NCI-H1694 (cell line): ENCODE measurements at regions not wholly inside any gene's neighbourhood (a gene's known extent, or its start where the extent isn't known, plus 50 kb on each side); places are given as distances from the start of the nearest gene placed in this dataset.
"Not testable (repeated sequence)": the region's sequence is repeated elsewhere in the genome, so short reads cannot be mapped to it uniquely, and the experiment has no call there.

Experiments
- DNase-seq: peaks from one replicate; lab custom pipeline; 2025; lab: John Stamatoyannopoulos, UW

DNA sequence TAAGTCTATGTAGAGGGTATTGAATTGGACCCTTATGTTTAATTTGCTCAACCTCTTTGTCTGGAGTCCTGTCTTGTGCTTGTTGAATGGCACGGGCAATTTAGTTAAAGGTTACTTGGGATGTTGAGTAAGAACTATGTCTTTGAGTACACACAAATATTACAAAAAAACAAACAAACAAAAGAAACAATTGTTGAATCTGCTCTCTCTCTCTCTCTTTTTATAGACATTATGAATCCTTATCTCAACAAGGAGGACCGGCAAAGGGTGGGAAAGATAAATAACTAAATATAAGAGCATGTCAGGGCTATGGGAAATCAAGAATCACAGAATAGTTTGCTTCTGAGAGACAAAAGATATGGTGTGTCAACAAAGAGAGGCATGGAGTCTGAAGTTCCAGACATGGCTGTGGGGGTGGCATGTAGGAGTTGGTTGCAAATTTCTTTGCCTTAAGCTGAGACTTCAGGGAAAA is 608.6 kb downstream of the UTRN start:
- DNase-seq, result no peak

DNA sequence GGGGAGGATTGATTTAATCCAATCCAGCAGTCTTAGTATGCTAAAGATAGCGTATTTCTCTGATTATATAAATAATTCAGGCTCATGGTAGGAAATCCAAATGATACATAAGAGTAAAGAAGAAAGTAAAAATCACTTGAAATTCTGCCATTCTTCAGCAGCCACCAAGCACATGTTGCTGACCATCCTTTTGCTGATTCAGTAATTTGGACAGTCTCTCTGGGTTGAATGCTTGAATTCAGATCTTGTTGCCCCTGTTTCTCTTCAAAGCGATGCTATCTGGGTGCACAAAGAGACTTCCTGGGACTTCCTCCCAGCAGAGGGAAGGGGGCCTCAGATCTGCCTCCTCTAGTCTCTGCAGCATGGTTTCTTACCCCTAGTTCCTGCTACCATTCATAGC is 609.1 kb downstream of the UTRN start:
- no peak for DNase-seq

DNA sequence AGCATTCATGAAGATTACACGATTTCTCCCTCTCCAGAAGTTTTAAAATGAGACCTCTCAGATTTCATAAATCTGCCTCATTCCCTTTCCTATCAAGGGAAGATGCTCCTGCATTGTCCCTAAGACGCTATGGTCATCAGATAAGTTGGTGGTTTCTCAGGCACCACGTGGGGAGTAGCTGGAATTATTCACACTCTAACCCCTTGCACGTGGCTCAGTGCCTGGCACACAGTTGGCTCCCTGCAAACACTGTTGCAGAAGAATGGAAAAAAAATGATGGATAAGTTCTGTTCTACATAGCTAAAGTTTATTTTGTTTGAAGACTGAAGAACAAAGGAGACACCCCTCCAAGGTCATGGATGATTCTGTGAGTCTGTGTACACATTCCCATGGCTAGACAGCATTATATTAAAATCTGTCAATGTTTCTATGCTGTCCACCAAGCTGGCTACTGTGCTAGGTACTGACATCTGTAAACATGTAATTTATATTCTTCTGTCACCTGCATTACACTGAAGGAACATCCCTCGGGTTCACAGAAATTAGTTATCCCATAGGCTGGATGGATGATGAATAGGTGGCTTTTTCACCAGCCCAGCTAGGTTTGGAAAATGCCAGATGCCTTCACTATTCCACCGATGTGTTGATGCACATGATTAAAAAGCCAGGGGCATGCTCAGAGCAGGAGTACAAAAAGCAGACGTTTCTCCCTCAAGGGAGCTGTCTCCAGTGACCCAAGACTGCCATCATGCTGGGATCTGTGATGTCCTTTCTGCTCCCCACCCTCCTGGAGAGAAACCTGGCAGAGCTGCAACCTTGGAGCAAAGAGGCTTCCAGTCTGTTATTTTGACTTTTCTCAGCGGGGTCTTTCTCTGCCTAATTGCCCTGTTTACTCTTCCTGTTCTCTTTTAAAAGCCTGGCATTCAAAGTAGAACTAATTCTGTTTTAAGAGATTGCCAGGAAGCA is 610.5 kb downstream of the UTRN start:
- no peak for DNase-seq

- DNase-seq, result no peak
These were observed 611.2 kb downstream of the UTRN start for GRCh38 chr6:144896289-144896688.

DNA sequence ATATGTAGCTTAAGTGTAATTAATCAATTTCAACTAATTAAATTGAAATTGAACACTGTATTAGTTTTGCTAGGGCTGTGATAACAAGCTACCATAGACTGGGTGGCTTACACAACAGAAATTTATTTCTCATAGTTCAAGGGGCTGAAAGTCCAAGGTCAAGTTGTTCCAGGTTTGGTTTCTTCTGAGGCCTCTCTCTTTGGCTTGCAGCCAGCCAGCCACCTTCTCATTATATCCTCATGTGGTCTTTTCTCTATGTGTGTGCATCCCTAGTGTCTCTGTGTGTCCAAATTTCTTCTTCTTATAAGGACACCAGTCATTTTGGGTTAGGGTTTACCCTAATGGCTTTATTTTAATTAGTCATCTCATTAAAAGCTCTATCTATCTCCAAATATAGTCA is 611.7 kb downstream of the UTRN start:
- no peak for DNase-seq

DNA sequence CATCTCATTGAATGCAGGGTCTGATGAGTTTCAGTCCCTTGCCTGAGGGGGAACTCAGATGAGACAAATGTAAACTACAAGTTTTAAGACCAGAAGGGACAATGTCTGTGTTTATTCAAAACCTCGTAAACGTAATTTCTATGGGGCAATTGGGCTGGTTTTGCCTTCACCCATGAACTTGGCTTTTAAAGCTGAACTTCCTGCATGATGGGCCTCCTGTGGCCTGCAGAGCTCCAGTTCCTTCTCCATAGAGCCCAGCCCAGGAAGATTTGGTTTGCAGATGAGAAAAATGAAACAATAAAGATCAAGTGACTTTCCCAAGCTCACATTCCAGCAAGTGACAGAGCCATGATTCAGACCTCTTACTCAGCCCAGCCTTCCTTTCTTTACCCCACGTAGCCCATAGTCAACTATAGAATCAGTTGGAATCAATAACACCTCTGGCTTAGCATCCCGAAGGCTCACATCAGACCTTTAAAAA is 612.3 kb downstream of the UTRN start:
- no peak for DNase-seq

DNA sequence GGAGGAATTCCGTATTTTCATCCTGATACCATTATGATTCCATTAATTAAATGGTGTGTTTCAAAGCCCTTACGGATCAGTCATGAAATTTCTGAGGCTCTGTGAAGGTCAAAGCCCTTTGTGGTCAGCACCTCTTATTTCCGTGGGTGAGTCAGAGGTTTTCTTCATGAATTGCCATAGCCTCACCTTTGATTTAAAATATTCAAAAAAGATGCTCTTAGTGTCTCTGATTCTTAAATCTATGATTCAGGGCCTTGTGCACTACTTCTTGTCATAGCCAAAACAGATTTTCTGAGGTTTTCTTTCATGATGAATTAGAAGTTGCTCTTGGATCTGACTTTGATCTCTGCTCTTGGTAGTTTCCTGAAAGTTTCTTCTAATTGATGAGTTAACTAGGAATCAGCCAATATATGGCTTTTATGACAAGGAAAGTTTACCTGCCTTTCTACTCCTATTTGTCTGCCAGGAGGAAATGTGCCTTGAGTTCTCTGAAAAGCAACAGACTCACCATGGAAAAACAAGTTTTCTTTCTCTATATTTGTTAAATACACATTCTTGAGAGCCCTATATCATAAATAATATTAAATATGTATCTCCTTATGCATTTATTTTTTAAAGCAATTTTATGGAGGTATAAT is 613.0 kb downstream of the UTRN start:
- no peak for DNase-seq

- no peak for DNase-seq
These were observed 613.6 kb downstream of the UTRN start for GRCh38 chr6:144898741-144899140.

DNA sequence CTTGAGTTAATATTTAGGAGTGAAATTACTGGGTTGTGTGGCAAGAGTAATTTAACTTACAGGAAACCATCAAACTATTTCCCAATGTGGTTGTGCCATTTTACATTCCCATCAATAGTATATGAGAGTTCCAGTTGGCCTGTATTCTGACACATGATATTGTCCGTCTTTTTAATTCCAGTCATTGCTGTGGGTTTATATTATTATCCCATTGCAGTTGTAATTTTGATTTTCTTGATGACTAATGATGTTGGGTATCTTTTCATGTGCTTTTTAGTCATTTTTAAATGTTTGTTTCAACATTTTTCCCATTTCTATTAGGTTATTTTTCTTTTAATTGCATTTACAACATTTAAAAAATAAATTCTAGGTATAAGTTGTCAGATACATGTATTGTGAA is 614.0 kb downstream of the UTRN start:
- no peak for DNase-seq

DNA sequence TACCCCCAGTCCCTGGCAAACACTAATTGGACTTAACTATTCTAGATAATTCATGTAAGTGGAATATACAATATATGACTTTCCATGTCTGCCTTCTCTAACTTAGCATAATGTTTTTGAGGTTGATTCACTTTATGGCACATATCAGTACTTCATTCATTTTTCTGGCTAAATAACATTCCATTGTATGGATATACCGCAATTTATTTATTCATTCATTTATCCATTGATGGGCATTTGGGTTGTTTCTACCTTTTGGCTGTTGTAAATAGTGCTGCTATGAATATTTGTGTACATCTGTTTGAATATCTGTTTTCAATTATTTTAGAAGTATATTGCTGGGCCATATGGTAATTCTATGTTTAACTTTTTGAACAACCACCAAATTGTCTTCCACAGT is 616.3 kb downstream of the UTRN start:
- DNase-seq, result no peak

DNA sequence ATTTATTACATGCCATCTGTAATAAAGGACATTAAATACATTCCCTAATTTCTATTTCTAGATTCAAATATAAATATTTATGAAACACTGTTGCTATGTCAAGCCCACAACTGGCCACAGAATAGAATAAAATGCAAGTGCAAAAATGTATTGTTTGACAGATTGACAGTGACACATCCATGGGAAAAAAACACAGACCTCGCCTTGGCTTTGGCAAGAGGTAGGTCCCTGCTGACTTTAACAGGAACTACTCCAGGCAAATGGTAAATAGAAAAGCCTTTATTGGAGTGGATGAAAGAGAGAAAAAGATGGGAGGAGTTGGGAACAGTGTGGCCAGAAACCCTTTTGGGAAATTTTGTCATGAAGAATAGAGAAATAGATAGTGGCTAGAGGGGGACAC is 622.9 kb downstream of the UTRN start:
- DNase-seq, result no peak

GRCh38 chr6:144909753-144910285 is 624.7 kb downstream of the UTRN start:
- DNase-seq, result no peak

DNA sequence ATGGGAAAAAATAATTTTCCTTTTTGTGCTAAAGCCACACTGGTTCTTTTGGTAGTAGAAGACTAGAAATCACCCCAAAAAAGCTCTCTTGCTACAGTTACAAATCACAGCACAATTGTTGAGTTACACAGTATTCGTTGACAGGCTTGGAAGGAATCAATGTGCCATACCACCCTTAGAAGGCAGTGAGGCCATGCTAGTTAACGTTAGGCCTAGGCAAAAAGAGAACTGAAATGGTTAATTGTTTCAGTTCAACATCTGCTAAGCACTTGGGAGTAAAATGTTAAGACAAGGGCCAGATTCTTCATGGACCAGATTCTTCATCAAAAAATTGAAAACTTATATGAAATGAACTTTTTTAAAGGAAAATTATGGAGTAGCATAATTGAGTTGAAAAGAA is 626.2 kb downstream of the UTRN start:
- no peak for DNase-seq

- no peak for DNase-seq
These were observed 627.3 kb downstream of the UTRN start for GRCh38 chr6:144912474-144912873.

- no peak for DNase-seq
These were observed 632.9 kb downstream of the UTRN start for GRCh38 chr6:144918073-144918472.

DNA sequence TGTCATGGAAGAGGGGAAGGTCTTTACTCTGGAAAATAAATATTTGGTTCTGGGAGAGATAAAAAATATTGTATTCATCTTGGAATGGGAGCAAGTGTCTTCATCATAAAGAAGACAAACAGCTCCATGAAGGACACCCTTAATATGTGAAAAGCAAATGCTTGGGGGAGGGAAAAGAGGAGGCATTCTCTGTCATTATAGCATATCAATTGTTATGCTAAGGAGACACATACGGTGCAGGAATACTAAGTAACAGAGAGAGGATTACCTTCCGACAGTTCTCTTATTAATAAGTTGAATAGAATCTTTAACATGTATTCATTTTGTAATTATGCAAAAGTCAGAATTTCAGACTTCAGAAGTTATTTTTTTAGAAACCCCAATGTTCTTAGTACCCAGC is 634.4 kb downstream of the UTRN start:
- DNase-seq, result no peak

DNA sequence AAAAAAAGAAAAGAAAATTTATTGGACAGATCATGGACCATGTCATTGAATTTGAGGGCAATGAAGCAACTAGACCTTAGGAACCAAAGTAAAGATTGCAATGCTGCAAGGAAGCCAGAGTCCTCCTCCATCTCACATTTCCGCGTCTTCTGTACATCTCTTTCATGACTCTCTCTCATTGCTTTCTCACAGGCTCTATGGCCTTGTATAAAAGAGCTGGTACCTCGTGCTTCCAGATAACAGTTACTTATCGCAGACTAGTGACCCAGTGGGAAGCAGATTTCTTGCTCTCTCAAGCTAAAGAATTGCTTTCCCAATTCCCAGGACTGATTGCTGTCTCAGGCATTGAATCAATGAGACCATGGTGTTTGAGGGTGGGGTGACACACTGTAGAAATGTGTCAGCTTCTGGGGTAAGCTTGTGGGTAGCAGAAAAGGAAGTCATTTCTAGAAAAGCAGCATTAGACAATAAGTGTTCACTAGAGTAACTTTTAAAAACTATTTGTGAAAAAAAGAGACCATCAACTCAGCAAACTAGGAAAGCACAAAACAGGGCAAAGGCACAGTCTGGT is 635.3 kb downstream of the UTRN start:
- DNase-seq, result no peak

DNA sequence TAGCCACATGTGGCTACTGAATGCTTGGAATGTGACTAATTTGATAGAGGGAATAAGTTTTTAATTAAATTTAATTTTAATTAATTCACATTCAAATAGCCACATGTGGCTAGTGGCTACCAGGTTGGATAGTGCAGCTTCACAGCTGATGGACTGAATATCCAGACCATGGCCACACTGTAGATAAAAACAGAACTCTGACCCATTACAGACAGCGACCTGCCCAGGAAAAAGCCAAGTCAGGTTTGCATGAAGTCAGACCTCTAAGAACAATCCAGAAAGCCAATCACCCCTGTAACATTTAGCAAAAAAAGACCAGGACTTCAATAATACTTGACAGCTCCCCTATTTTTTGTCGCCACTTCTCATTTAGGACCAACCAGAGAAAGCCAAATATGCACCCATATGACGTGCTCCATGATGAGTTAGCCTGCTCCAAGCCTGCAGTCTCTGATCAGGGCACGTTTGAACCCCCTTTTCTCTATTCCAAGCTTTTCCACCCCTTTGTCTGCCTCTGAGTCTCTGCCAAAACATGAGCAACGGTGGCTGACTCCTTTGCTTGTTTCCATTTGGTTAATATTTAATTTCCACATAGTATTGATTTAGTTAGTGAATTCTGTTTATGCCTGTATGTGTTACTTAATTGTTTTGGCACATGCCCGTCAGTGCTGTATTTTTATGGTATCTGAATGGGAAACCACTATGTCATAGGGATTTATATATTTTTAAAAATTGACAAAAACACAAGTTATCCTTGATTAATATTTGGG is 636.3 kb downstream of the UTRN start:
- DNase-seq, result no peak

DNA sequence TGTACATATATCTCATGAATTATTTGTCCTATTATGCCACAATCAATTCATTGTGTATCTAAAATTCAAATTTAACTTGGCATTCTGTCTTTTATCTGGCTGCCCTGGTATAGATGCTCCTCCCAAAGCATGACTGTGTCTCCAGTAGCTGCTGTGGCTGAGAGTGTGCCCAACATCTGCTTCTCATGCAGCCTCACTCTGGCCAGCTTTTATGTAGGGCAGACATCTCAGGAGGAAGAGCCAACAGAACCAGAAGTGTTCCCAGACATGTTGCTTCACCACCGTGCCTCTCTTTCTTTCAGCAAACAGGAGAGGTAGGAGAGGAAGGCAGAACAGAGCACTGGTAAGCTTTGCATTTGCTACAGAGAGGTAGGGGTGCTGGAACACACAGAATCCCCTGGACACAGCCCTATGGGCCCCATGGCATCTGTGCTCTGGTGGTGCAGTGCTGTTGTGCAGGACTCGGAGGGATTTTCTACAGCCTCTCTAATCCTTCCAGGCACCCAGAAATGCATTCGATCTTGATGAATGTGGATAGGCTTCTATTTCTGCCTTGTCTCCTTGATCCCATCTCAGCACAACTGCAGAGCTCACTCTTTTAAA is 637.1 kb downstream of the UTRN start:
- DNase-seq, result no peak

GRCh38 chr6:144922771-144923490 is 637.8 kb downstream of the UTRN start:
- not testable (repeated sequence) for DNase-seq

DNA sequence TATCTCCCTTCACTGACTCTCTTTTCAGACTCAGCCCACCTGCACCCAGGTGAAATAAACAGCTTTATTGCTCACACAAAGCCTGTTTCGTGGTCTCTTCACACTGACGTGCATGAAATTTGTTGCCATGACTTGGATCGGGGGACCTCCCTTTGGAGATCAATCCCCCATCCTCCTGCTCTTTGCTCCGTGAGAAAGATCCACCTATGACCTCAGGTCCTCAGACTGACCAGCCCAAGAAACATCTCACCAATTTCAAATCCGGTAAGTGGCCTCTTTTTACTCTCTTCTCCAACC is 638.3 kb downstream of the UTRN start:
- not testable (repeated sequence) for DNase-seq
